Fibroblast of lung (primary cell): ENCODE measurements at regions not wholly inside any gene's neighbourhood (a gene's known extent, or its start where the extent isn't known, plus 50 kb on each side); places are given as distances from the start of the nearest gene placed in this dataset.

Source experiments
- CTCF ChIP-seq, 2 donors: IDR thresholded peaks in 1 of 2; conservative IDR thresholded peaks in 1 of 2; 1 replicate in 1 of 2; 2 replicates in 1 of 2; pipeline ENCODE4 v1.5.1; 2011 to 2012; ENCODE audit warnings: low read length in 2 of 2, control low read depth in 1 of 2, inconsistent platforms in 1 of 2, low read depth in 1 of 2, mild to moderate bottlenecking in 1 of 2
- EZH2 ChIP-seq: IDR thresholded peaks from 2 replicates; pipeline ENCODE4 v1.5.1; 2012; ENCODE audit warnings: low read length, control low read depth, mild to moderate bottlenecking; ENCODE audit errors: missing control alignments

GRCh38 chr2:7933672-7934071 lies 748.2 kb upstream of the ID2 start:
- no peak for TF ChIP-seq CTCF (conservative IDR thresholded peaks at IDR 0.05 in 1 of 2, IDR thresholded peaks at IDR 0.05 in 1 of 2; ENCODE audit: low read depth in 1 of 2, low read length in 2 of 2)
- no peak for TF ChIP-seq EZH2
